GM21390 (cell line): ENCODE measurements at regions not wholly inside any gene's neighbourhood (a gene's known extent, or its start where the extent isn't known, plus 50 kb on each side); places are given as distances from the start of the nearest gene placed in this dataset.
"Not testable (repeated sequence)": the region's sequence is repeated elsewhere in the genome, so short reads cannot be mapped to it uniquely, and the experiment has no call there.

Experiments used
- ATAC-seq: cut with Tn5 transposase; IDR thresholded peaks from one replicate; pipeline ENCODE4 v1.9.1; 2021; ENCODE audit not compliant: unreplicated experiment

DNA sequence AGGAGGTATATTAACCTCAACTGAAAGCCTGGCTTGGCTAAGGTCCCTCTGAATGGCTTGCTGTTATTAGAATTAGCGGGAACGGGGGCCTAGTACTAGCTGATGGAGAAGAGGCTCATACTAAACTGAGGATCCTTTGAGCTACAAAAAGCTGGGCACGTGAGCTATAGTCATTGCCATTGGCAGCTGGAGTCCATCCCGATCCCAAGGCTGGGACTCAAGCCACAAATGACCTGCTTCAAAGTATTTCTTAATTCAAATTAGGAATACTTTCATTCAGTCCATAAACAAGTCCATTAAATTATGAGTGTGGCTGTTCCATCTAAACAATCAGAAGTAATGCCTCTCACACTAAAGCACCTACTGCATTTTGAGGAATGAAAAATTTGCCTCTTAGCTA, 114.5 kb downstream of the DACT1 start:
- ATAC-seq, result no peak

GRCh38 chr14:58752771-58753201, 115.0 kb downstream of the DACT1 start:
- no peak for ATAC-seq

DNA sequence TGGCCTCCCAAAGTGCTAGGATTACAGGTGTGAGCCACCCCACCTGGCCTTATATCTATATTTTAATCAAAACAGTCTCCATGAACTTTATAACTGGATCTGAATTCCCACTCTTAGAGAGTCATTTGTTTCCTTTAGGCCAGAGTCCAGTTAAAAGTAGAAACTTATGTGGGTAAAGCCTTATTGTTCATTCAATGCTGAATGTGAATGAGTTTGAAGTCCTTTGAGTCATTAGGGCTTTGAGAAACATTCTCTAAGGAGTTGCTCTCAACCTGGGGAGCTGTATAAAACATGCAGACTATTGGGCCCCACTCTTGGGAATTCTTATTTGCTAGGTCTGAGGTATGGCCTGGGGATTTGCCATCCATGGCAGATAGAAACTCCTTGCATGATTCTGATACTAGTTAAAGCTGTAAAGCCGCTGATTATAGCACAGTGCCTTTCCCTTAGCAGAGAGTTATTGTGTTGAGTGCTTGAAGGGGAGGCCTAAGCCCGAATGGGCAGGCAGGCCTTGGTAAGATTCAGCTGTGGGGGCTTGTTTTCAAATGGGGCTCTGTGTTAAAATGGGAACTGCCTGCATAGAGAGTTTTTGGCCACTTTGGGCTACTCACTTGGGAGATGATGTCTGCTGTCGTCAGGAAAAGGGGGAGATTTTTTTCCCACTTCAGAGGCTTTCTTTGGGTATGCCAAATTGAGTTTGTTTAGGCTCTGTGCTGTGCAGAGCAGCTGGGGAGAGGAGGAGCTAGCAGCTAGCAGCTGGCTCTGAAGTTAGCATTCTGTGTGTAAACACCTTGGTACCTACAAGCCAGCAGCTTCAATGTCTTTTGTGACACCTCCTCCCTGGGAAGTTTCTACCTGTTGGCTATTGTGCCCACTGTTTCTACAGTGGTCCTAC, 117.5 kb downstream of the DACT1 start:
- ATAC-seq, result no peak

GRCh38 chr14:58760121-58760520, 122.4 kb downstream of the DACT1 start:
- no peak for ATAC-seq

GRCh38 chr14:58762629-58763028, 124.9 kb downstream of the DACT1 start:
- ATAC-seq, result no peak

- no peak for ATAC-seq
These were observed 125.4 kb downstream of the DACT1 start for GRCh38 chr14:58763210-58763609.

DNA sequence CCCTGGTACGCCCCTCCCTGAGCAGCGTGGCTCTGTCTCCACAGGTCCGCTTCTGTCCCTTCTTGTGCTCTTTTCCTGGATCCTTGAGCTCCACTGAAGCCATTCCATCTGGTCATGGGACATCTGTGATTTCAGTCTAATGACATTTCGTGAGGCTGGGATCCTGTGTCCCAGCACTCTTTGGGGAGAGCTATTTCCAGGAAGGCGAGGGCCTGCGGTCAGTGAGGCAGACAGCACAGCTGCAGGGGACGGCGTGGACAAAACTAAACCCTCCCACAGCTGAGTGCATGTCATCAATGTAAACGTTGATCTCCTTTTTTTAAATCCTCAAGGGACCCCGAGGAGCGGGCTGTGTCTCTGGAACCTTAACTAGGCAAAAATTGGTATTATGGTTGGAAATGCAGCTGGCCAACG, 127.7 kb downstream of the DACT1 start:
- no peak for ATAC-seq

DNA sequence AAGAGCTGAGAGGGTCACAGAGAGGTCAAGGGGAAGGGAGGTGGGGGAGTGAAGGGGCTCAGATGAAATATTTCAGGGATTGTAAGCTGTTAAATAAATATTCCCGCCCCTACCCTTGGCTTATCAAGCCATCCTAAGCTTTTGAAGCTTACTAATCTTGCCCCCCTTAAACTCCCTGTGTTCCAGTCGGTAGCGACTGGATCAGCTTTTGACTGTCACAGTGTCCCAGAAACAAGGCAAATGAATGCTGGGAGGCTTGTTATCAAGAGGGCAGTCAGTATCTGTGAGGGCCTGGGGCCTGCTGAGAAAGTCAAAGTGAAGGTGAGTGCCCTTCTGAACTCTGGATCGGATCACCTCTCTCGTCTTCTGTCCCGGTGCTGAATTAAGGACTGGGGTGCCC, 128.1 kb downstream of the DACT1 start:
- ATAC-seq, result no peak

DNA sequence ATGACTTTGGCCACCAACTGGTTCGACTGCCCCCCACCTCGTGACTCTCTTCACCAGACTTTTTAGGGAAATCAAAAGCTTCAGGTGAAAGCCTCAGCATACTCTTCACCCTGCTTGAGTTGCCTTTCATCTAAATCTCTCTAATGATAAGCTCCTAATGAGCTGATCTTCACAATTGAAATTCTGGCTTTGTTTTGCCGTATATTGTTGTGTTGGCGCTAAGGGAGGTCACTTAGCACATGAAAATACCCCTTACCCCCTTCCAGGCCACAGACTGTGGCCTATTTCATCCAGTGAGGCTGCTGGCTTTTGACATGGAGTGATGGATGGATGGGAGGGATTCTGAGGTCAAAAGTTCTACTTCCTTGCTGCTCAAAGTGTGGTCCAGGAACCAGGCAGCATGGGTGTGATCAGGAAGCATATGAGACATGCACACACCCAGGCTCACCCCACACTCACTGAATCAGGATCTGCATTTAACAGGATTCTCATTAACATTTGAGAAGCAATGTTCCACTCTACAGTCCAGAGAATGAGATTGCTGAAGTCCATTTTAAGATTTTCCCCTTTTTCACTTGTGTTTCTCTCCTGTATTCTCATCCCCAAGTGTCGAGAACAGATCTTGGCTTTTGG, 131.4 kb downstream of the DACT1 start:
- ATAC-seq, result no peak

GRCh38 chr14:58769771-58770170, 132.0 kb downstream of the DACT1 start:
- ATAC-seq, result no peak

GRCh38 chr14:58770491-58770982, 132.8 kb downstream of the DACT1 start:
- ATAC-seq, result no peak

DNA sequence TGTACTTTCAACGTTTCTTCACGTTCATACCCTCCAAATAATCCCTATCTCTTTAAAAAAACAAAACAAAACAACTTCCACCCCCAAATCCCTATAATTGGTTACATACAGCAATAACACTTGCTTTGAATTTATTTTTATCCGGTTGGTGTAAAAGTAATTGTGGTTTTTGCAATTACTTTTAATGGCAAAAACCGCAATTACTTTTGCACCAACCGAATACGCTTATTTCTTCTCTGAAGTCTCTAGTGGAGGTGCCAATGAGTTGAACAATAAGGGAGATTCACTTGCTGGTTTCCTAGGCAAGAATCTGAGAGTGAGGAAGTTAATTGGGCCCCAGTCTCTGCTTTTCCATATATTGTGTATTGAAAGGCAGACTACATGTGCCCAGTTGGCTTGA, 133.3 kb downstream of the DACT1 start:
- no peak for ATAC-seq

GRCh38 chr14:58772116-58772515, 134.4 kb downstream of the DACT1 start:
- ATAC-seq, result no peak

DNA sequence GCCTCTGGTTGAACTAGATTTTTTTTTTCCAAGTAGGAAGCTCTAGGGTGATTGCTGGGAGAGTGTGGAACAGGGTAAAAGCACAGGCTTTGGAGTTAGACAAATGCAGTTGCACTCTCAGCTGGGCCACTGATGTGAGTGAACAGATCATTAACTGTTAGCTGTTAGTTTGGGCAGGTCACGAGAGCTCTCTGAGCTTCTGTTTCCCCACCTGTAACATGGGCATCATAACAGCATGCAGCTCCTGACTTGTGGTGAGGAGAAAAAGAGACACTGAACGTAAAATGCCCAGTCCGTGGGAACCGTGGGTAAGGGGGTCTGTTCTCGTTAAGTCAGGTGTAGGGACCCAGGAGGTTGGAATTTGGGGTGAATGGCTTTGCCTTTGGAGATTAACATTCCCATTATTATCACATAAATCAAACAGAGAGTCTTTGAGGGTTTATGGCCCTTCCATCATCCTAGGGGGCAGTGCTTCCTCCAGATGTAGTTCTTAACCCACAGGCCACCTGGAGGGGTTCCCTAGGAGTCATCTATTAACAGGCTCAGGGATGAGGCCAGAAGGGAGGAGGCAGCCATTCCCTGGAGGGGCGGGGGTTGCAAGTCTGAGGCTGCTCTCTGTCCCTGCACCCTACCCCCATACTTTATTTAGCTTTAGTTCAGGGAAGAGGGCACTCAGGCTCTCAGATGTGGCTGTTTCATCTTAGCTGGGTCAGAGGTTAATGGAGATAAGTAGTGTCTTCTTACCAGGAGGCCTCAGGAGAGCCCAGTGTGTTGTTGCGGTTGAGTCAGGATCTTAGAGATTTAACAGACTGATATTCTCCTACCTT, 135.2 kb downstream of the DACT1 start:
- no peak for ATAC-seq

DNA sequence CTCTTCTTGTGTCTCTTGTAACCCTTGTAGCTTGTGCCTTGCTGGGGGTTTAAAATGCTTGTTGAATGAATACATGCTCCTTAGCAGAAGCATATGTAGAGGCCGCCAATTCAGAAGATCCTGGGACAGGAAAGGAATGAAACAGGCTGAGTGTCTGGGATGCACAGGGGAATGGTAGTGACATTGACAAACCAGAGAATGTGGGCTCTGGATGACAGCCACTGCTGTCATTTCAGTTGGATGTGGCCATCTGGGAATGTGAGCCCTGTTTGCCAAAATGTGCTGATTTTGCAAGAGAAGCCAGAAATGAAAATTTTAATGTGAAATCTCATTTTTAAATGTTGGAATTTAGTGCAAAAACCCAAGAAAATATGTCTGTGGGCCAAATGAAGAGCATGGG, 136.8 kb downstream of the DACT1 start:
- no peak for ATAC-seq

DNA sequence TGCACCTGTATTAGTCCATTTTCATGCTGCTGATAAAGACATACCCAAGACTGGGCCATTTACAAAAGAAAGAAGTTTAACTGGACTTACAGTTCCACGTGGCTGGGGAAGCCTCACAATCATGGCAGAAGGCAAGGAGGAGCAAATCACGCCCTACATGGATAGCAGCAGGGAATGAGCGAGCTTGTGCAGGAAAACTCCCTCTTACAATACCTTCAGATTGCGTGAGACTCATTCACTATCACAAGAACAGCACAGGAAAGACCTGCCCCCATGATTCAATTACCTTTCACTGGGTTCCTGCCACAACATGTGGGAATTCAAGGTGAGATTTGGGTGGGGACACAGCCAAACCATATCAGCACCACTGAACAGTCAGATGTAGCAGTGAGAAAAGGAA, 137.4 kb downstream of the DACT1 start:
- ATAC-seq, result not testable (repeated sequence)

- ATAC-seq, result no peak
These were observed 138.8 kb downstream of the DACT1 start for GRCh38 chr14:58776516-58776915.

DNA sequence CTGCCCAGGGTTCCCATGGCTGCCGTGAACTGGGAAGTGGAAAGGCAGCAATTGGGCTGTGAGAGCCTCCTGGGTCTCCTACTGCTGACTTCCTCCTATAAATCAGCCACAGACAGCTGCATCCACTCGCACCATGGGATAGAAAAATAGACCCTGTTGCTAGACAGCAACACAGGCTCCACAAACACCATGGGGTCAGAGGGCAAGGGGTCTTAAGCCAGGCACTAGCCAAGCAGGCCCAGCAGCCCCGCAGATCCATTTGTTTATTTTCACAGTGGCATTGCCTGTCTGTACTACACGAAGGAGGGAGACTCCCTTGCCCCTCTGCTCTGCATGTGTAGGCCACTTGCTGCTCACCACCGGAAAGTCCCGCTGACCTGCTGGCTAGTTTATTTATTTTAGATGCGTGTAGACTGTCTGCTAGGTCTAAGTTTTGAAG, 139.8 kb downstream of the DACT1 start:
- ATAC-seq, result no peak

DNA sequence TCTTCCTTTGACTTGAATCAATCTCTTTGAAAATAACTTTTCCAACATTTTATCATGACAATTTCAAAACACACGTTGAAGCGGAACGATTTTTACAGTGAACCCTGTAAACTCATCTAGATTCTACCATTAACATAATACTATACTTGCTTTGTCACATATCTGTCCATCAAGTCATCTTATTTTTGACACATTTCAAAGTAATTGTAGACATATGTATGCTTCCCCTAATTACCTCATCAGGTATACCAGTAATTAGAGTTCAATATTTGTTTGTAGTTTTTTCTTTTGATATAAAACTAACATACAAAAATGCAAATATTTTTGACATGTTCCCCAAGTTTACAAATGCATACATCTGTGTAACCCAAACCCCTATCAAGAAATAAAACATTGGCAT, 140.4 kb downstream of the DACT1 start:
- no peak for ATAC-seq

- no peak for ATAC-seq
These were observed 141.6 kb downstream of the DACT1 start for GRCh38 chr14:58779376-58779775.

DNA sequence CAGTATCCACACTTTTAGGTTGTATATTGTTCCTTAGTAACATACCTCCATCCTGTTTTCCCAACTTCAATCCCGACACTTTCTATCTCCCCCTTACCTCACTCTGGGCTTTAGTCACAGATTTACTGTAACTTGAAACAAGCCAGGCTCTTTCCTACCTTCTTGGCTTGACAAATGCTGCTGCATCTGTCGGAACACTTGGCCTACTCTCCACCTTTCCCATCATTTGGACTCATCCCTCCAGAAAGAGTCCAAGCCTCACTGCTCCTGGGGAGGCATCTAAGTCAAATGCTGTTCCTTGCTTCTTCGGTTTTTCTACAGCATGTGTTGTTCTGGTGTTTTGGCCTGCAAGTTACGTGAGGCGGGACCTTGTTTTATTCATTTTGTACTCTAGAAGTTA, 142.4 kb downstream of the DACT1 start:
- ATAC-seq, result no peak
